NCI-H446 (cell line): ENCODE measurements at regions not wholly inside any gene's neighbourhood (a gene's known extent, or its start where the extent isn't known, plus 50 kb on each side); places are given as distances from the start of the nearest gene placed in this dataset.

Source experiments
- DNase-seq, 2 experiments: peaks; one replicate each; lab custom pipeline; 2025; lab: John Stamatoyannopoulos, UW

DNA sequence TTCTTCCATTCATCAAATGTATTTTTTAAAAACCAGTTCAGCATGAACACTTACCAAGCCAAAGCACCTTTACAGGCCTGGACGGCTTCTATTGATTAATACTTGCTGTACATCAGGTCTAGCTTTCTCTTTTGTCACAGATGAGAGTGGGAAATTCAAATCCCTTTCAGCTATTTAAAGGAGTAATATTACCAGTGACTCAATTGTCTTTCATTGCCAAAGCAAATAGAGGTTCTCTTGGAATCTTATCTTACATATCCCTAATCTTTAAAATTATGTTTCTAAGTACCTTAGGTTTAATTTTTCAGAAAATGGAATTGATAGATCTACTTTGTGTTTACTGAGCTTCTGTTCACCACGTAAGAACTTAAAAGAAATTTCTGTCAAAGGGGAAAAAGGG, 922.9 kb downstream of the NSUN3 start:
- no peak for DNase-seq

DNA sequence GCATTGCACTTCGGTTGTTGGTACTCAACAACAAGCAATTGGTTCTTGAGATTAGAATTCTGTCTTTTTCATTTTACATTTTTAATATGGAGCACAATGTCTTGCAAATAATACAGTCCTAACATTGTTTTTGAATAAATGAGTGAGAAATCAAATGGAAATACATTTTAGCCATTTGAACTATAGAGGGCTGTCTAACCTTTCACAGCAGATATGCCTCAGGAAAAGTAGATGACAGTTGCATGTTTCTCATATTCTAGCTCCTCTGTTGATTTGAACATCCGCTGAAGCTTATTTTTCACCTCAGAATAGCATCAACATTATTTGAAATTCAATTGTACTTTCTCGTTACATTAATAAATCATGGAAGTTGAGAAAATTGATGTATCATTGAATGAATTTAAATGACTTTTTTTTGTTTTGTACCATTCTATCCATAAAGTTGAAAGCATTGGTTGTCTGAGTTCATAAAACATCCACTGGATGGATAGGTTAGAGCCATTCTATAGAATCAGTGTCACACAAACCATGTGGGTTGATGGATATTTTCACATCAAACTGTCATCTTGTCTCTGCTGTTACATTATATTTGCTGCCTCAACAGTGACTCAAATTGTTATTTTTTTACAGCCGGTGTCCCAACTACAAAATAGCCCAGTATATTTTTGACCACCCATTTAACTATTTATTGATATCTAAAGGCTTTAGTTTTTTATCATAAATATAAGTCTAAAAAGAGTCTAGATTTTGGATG, 928.3 kb downstream of the NSUN3 start:
- peak in 1 of 2 experiments; percentile 7 for DNase-seq

DNA sequence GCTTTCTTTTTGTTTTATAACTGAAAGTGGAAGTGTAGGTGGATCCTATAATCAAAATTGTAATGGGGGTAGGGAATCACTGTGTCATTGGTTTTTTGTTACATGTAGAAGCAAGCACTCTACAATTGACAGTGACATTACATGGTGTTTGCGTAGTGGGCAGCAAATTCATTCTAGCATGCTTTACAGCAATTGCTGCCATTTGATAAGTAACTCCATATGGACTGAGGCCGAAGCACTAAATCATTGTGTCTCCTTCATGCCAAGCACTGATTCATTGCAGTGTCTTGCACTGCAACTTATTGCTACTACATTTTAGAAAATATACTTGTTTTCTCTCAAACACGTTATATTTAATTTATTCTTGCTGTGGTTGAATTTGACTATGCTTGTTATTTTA, 933.9 kb downstream of the NSUN3 start:
- DNase-seq, result peak; percentile 22 to 66

DNA sequence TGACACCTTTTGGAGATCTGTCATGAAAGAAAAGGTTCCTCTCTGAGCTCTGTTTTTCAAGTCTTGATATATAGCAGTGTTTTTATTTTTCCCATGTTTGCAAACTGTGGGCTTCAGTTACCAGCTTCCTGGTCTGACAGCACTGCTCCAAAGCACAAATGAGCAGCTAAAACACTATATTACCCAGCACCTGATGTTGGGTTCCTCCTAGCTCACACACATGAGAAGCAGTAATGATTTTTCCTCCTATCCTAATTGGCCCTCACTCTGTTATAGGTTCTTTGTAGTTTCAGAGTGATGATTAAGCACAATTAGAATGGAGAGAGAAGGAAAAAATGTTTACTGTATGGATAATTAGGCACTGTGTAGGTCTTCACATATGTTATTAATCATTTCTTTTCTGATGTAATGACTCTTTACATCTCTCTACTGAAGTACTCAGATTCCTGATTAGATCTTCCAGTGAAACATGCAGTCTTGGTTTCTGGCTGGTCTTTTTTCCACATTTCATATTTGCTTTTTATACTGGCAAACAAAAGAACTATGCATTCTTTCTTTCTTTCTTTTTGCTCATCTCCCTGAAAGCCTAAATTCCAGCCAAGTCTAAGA, 939.7 kb downstream of the NSUN3 start:
- no peak for DNase-seq

DNA sequence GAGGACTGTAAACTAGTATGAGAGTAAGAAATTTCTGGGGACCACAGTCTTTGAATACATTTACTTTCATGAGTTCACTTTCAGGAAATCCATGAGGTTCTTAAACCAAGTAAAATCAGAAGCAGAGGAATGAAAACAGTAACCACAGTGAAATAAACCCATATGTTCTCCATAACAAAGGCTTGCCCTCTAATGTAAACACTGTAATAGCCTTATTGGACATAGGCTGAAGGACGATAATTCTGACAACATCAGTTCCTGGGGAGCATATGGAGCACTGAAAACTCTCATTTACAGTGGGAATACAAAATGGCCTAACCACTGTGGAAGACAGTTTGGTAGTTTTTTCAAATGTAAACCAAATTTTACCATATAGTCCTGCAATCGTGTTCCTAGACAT, 965.8 kb downstream of the NSUN3 start:
- no peak for DNase-seq

DNA sequence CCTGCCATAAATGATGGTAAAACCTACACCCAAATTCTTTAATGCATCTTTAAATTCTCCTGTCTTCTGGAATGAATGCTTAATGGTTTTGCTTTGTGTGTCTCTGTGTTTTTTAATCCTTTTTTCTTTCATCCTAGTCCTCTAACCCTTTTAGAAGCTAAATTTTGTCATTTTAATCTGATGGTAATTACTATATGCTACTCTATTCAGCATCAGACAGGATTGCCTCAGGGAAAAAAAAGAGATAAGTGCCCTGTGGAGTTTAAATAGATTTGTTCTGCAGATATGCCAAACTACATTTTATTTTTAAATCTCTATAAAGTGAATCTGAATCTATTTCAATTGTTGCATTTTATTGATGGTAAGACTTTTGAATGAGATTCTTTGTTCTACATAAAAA, 966.8 kb downstream of the NSUN3 start:
- no peak for DNase-seq

DNA sequence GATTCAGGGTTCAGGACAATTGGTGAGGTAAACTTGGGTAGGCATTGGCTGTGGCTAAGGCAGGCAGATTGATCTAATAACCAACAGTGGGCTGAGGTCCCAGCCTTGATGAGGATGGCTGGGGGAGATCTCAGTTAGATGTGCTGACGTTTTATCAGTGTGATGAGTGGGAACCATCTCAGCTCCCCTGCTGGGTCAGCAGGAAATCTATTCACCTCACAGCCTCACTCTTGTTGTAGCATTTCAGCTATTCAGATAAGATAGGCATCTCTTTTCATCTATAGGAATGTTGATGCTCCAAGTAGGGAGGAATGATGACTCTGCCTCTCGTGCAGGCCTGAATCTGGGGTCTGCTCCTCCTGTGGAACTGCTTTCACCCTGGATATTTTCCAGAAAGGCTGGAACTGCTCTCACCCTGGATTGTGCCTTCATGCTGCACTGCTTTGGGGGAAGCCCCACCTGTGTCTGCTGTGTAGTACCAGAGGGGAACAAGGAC, 973.7 kb downstream of the NSUN3 start:
- no peak for DNase-seq

DNA sequence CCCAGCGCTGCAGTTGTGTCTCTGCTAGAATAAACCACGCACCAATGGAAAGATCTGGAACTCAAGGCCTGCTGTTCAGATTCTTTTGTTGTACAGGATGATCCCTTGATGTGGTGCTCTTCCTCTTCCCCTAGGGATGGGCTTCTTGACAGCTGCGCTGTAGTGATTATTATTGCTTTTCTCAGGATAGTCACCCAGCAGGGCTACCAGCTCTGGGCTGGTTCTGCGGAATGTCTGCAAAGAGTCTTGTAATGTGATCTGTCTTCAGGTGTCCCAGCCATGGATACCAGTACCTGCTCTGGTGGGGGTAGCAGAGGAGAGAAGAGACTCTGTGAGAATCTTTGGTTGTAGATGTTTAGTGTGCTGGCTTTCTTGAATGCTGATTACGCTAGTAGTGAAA, 974.2 kb downstream of the NSUN3 start:
- no peak for DNase-seq

DNA sequence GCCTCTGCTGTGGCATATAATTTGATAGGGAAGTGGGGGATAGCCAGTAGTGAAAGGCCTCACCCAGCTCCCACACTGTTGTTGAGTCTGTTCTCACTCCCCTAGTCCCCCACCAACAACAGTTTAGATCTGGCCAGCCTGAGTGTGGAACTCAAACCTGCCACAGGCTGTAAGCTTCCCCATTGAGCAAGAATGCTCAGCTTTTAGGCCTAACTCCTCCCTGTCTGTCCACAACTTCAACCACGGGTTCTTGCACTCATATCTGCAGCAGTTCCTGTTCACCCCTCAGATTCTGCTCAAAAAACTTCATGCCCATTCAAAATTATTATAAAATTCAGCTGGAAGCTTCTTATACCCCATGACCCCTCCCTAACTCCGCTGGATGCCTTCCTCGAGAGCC, 975.1 kb downstream of the NSUN3 start:
- no peak for DNase-seq

DNA sequence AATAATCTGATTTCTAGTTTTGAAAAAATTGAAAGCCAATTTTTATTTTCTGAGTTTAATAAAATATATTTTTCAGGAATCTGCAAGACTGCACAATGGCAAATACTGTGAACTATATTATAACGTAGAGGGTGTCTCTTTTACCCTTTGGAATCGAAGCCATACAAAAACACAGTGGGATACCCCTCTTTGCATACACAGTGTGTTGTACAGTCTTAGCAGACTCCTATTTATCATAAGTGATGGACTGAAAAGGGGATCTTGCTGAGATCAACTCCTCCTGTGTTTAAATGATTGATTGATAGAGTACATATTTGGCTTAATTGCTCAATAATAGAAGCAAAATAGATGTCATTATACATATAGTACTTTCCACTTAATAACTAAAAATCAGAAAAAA, 981.2 kb downstream of the NSUN3 start:
- no peak for DNase-seq

DNA sequence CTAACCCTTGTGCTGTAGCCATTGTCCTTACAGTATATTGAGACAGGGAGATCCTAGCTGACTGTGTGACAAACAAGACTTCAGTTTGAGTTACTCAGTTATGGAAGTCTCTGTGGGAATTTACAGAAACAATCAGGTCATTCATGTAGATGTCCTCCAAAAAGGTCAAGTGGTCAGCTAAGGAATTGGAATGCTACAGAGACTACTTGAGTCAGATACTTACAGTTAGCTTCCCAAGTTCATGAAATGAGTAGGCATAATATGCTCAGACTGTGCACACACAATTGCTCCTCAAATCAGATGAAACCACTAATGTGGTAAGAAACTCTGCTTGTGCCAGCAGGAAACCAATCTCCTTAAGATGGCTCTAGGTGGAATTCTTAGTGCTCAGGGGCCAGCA, 985.7 kb downstream of the NSUN3 start:
- DNase-seq, result no peak

DNA sequence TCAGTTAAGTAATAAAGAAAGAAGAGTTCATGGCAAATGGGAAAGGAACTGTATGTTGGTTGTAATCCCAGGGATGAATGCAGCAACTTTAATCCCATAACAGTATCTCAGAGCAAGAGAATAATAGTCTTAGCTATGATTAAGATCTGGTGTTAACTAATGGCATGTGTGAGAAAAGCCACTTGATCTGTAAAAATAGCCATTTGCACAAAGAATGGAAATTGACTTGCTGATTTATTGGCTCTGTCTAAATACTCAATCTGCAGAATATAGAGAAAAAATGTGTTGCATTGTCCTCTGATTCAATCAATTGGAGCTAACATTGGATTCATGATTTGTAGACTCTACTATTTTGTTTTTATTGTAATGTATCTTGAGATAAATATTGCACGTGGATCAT, 987.0 kb downstream of the NSUN3 start:
- no peak for DNase-seq

DNA sequence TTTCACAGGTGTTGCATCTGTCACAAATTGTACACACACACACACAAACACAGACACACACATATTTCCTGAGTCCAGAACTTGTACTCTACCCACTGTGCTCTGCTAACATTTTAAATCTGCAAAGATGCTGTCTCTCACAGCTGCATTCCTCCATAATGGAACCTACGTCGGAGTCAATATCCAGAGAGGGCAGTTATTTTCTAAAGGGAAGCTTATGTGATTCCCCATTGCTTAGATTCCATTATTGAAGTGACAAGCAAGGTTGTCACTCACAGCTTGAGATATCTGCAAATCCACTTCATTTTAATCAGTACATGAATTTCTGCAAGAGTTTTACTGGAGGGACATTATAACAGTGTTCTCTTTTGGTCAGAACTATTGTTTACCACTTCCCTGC, 992.4 kb downstream of the NSUN3 start:
- no peak for DNase-seq

DNA sequence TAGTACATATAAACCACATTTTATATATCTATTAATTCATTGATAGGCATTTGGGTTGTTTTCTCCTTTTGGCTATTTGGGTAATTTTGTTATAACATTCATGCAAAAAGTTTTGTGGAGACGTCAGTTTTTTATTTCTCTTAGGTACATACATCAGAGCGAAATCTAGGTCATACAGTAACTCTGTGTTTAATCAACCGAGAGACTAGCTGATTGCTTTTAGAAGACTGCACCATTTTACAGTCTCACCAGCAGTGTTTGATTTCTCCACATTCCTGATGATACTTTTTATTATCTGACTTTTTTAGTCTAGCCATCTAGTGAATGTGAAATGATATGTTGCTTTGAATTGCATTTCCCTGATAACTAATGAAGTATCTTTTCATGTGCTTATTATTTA, 1019.3 kb downstream of the NSUN3 start:
- DNase-seq, result no peak

DNA sequence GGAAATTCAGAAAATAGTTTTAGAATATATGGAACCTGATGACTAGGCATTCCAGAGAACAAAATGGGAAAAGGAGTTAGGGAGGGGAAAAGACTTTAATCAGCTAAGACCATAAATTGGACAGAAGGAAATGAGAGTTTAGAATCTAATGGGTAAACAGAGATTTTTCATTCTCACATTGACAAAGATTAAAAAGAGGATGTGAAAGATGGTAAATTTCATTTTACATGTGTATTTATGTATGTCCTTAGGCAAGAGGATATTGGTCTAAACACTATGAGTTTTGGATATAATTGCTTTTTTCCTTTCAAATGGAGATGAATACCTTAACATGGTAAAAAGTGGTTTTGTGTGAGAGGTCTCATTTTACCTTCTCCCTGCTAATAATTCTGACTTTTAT, 1021.9 kb downstream of the NSUN3 start:
- DNase-seq, result no peak

DNA sequence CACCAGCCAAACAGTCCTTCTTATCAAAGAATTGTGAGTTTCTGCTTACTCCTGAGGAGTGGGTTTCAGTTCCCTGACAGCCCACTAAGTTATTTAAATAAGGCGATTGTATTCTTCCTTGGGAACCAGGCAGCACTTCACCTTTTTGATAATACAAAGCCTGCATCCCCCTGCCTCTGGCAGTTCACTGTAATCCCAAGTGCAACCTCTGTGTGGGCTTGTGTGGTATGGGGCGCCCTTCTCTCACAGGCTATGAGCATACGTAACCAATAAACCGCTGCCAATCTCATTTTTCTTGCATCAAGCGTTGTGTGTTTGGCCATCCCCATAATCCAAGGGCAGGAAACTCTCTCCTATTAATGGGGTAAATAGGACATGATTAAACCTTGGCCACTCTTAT, 1025.6 kb downstream of the NSUN3 start:
- DNase-seq, result no peak

DNA sequence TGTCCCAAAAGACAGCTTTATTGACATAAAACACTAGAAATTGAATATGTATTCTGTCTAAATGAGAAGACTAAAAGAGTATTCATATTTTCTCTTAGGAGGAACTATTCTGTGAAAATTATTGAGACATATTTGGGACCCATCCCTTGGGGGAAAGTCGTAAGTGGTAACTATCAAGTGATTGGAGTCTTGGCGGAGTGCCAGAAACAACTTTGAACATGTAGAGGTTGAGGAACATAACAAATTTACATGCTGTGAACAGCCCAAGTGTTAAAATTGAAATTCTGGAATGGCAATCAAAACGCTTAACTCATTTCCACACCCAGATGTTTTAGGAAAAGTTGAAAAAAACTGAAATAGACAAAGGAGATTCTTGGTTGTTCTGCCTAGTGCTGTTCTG, 1034.6 kb downstream of the NSUN3 start:
- peak in 1 of 2 experiments; percentile 53 for DNase-seq

DNA sequence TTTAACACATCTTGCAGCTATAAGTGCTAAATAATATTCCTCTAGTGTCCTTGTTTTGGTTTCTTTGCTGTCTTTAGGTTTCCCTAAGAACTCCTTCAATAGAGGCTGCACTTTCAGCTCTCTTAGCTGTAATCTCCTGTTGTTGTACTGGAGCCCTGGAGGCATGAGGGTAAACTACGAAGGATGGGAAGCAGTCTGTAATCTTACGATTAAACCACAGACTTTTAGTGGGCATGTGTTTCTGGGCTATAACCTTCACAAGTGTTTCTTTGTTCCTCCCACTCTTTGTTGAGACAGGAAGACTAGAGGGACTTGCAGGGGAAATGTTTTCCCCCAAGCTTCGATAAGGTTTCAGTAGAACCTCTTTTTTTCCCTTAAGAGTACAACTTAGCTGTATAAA, 1058.1 kb downstream of the NSUN3 start:
- DNase-seq, result no peak

DNA sequence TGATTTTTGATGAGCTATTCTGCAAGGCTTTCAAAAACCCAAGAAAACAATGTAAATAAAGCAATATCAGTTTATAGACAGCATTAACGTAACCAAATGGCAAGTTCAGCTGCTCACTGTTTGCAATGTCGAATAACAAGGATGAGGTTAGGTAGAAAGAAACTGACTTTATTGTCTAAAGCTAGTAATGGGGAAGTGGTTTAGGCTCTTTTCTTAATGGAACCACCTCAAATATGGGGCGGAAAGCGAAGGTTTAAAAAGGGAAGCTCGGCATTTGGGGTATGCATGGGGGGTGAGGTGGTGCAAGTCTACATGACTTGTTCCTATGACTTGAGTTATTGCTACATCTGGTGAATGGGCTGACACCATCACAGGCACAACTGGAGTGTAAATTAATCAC, 1060.2 kb downstream of the NSUN3 start:
- DNase-seq, result no peak

DNA sequence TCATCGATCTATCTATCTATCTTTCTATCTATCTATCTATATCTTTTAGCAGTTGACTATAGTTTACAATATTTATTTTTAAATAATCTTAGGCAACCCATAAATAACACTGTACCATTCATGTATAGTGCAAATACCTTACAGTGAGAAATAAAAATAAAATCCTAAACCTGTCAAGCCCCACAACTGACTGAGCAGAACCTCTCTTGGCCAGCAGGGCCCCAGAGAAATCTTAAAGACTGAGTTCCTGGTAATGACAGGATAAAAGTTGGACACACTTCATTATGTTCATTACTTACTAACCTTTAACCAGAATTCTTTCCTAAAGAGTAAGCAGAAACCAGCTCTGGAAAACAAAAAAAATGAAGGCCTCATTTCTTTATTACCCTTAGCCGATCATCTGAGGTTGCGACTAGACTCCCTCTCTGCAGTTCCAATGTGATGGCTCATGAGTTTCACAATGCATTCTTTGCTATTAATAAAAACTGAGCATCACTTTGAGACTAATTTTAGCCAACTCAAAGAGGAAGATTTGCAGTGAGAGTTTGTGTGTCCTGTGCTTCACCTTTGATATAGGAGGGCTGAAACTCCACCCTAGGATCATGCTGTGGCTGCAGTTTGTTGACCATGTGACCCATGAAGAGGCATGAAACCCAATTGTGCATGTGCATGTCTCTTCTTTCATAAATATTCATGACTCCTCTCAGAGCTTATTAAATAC, 1072.0 kb downstream of the NSUN3 start:
- DNase-seq, result no peak

DNA sequence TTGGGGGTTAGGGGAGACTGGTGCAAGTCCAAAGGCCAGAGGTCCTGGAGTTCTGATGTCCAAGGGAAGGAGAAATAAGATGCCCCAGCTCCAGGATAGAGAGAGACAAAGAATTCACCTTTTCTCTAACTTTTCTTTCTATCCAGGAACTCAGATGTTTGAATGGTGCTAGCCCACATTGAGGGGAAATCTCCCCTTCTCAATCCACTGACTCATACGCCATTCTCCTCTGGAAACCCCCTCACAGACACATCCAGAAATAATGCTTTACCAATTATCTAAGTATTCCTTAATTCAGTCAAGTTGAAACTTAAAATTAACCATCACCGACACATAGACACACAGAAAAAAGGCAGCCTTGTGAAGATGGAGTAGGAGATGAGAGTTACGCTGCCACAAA, 1085.2 kb downstream of the NSUN3 start:
- no peak for DNase-seq

DNA sequence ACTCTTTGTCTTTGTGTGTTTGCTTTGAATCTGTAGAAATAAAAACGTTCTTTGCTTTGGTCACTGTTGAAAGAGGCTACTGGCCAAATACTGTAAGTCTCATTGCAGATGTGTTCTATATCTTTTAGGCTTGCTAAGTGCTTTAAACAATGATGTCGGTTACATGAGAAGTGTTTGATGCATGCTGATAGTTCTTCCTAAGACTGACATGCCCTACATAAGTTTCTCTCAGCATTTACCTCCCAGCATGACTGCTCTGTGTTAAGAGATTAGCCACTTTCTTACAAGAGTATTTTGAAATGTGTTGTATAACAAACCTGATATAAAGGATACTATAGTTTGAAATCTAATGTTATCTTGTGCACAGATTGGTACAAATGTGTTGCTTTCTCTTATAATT, 1088.7 kb downstream of the NSUN3 start:
- DNase-seq, result no peak

DNA sequence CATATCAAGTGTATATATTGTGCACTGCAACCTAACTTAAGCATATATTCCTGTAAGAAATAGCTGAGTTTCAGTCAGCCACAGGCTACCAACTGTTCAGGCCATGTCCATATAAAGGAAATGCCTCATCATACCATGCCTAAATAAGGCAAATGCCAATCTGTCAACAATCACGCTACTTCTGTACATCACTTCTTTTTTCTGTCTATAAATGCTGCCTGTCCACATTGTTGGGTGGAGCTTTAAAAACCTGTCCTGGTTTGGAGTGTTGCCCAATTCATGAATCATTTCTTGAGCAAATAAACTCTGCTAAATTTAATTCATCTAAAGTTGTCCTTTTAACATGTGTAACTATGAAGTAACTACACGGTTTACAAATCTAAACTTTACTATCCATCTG, 1091.9 kb downstream of the NSUN3 start:
- peak in 1 of 2 experiments; percentile 55 for DNase-seq
